ENCODE measurements at regions not wholly inside any gene's neighbourhood (a gene's known extent, or its start where the extent isn't known, plus 50 kb on each side); places are given as distances from the start of the nearest gene placed in this dataset.

DNA sequence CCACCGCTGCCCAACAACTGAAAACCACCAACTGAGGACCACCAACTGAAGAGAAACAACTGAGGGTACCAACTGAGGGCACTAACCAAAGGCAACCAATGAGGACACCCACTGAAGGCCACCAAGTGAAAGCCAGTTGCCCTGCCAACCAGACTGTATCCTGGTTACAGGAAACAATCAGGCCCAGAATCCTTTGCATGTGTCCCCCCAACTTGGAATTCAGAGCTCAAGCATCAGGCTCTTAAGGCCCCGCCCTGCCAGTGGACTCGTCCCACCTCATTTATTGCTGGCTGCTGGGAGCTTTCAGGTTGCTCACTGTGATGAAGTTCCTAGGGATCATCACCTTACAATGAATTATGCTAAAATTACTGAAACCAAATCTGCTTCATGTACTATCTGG lies 76.6 kb upstream of the ABI1 start:
- TF ChIP-seq, protein P1, sequence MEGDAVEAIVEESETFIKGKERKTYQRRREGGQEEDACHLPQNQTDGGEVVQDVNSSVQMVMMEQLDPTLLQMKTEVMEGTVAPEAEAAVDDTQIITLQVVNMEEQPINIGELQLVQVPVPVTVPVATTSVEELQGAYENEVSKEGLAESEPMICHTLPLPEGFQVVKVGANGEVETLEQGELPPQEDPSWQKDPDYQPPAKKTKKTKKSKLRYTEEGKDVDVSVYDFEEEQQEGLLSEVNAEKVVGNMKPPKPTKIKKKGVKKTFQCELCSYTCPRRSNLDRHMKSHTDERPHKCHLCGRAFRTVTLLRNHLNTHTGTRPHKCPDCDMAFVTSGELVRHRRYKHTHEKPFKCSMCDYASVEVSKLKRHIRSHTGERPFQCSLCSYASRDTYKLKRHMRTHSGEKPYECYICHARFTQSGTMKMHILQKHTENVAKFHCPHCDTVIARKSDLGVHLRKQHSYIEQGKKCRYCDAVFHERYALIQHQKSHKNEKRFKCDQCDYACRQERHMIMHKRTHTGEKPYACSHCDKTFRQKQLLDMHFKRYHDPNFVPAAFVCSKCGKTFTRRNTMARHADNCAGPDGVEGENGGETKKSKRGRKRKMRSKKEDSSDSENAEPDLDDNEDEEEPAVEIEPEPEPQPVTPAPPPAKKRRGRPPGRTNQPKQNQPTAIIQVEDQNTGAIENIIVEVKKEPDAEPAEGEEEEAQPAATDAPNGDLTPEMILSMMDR (IDR thresholded peaks at IDR 0.05) = no peak
- TF ChIP-seq EZH2 (IDR thresholded peaks at IDR 0.05) = no peak

Data from neural progenitor cell (in vitro differentiated cells).